Skeletal muscle tissue (tissue), 3 donors: ENCODE measurements at regions not wholly inside any gene's neighbourhood (a gene's known extent, or its start where the extent isn't known, plus 50 kb on each side); places are given as distances from the start of the nearest gene placed in this dataset.

Experiments used
- H3K27ac ChIP-seq: one replicate; pipeline ENCODE4 v1.7.0; 2013; ENCODE audit warnings: mild to moderate bottlenecking, low read depth, low read length, inconsistent platforms
- H3K27me3 ChIP-seq, 3 donors: one replicate each; pipeline ENCODE4 v1.7.0; 2013; ENCODE audit warnings: low read length in 3 of 3; ENCODE audit not compliant: control insufficient read depth in 3 of 3, insufficient read depth in 3 of 3
- H3K36me3 ChIP-seq, 3 donors: one replicate each; pipeline ENCODE4 v1.7.0; 2013; ENCODE audit warnings: low read length in 3 of 3; ENCODE audit not compliant: control insufficient read depth in 3 of 3, insufficient read depth in 3 of 3
- H3K4me1 ChIP-seq, 3 donors: one replicate each; pipeline ENCODE4 v1.7.0; 2013; ENCODE audit warnings: low read length in 3 of 3, mild to moderate bottlenecking in 3 of 3; ENCODE audit not compliant: control insufficient read depth in 3 of 3, insufficient read depth in 3 of 3
- H3K4me3 ChIP-seq, 3 donors: one replicate each; pipeline ENCODE4 v1.7.0; 2013; ENCODE audit warnings: low read length in 3 of 3
- H3K9ac ChIP-seq, 3 donors: one replicate each; pipeline ENCODE4 v1.7.0; 2013; ENCODE audit warnings: low read length in 3 of 3, mild to moderate bottlenecking in 3 of 3, moderate library complexity in 2 of 3, low read depth in 1 of 3
- H3K9me3 ChIP-seq, 3 donors: one replicate each; pipeline ENCODE4 v1.7.0; 2013; ENCODE audit warnings: low read length in 3 of 3; ENCODE audit not compliant: control insufficient read depth in 3 of 3
- donor health status: Osteomylitis.

- Histone ChIP-seq H3K9me3 (no peaks in the 10 kb centered on the region), H3K4me3 (no peak overlapping the region), H3K9ac (no peak overlapping the region), H3K4me1 (no peaks in the 10 kb centered on the region), H3K27me3 (peaks cover 0 to 3% (median 0%) of the 10 kb centered on the region in 3 donors), H3K36me3 (no peaks in the 10 kb centered on the region), H3K27ac (no peak overlapping the region)
Measured at GRCh38 chr6:129967427-129967826, 51.0 kb upstream of the L3MBTL3 start.

DNA sequence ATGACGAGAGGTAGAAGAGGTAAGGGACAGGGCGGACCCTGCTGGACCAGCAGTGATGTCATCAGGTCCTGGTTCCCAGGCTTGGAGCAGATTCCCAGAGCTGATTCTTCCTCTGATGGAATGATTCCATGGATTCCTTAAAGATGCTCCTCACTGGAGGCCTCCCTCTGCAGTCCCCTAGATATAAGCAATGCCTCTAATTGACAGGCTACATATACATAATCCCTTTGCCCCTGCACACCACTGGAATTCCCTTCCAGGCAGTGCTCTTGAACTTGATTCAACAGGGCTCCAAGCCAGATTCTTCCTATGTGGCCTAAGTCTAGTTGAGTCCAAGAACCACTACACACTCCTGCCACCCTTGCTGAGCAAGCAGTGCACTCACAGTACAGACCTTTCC is 52.3 kb upstream of the L3MBTL3 start:
- Histone ChIP-seq H3K27me3 (peaks cover 0 to 3% (median 0%) of the 10 kb centered on the region in 3 donors), H3K9me3 (no peaks in the 10 kb centered on the region), H3K9ac (no peak overlapping the region), H3K4me1 (no peaks in the 10 kb centered on the region), H3K27ac (no peak overlapping the region), H3K36me3 (no peaks in the 10 kb centered on the region), H3K4me3 (no peak overlapping the region)

- H3K9me3 ChIP-seq = no peaks in the 10 kb centered on the region
- H3K4me1 ChIP-seq = no peaks in the 10 kb centered on the region
- H3K36me3 ChIP-seq = no peaks in the 10 kb centered on the region
- peaks cover 0 to 3% (median 0%) of the 10 kb centered on the region in 3 donors for H3K27me3 ChIP-seq
- H3K27ac ChIP-seq = no peak overlapping the region
- no peak overlapping the region for H3K9ac ChIP-seq
- no peak overlapping the region for H3K4me3 ChIP-seq
Measured at GRCh38 chr6:129965096-129965495, 53.3 kb upstream of the L3MBTL3 start.

GRCh38 chr6:129959358-129959930 is 58.9 kb upstream of the L3MBTL3 start:
- Histone ChIP-seq H3K4me3 (no peak overlapping the region), H3K4me1 (no peaks in the 10 kb centered on the region), H3K36me3 (no peaks in the 10 kb centered on the region), H3K27me3 (peaks cover 0 to 2% (median 0%) of the 10 kb centered on the region in 3 donors), H3K9ac (no peak overlapping the region), H3K27ac (no peak overlapping the region), H3K9me3 (no peaks in the 10 kb centered on the region)

GRCh38 chr6:129957941-129958898 is 60.2 kb upstream of the L3MBTL3 start:
- Histone ChIP-seq H3K4me1 (no peaks in the 10 kb centered on the region), H3K4me3 (no peak overlapping the region), H3K27me3 (no peaks in the 10 kb centered on the region)

GRCh38 chr6:129955584-129955983 is 62.8 kb upstream of the L3MBTL3 start:
- H3K4me3 ChIP-seq = no peak overlapping the region
- H3K9ac ChIP-seq = no peak overlapping the region
- H3K27ac ChIP-seq = no peak overlapping the region
- no peaks in the 10 kb centered on the region for H3K4me1 ChIP-seq
- no peaks in the 10 kb centered on the region for H3K27me3 ChIP-seq
- no peaks in the 10 kb centered on the region for H3K9me3 ChIP-seq
- no peaks in the 10 kb centered on the region for H3K36me3 ChIP-seq

More at GRCh38 chr6:129957941-129958898, 60.2 kb upstream of the L3MBTL3 start:
- H3K27ac ChIP-seq = no peak overlapping the region
- no peak overlapping the region for H3K9ac ChIP-seq
- no peaks in the 10 kb centered on the region for H3K9me3 ChIP-seq
- H3K36me3 ChIP-seq = no peaks in the 10 kb centered on the region

DNA sequence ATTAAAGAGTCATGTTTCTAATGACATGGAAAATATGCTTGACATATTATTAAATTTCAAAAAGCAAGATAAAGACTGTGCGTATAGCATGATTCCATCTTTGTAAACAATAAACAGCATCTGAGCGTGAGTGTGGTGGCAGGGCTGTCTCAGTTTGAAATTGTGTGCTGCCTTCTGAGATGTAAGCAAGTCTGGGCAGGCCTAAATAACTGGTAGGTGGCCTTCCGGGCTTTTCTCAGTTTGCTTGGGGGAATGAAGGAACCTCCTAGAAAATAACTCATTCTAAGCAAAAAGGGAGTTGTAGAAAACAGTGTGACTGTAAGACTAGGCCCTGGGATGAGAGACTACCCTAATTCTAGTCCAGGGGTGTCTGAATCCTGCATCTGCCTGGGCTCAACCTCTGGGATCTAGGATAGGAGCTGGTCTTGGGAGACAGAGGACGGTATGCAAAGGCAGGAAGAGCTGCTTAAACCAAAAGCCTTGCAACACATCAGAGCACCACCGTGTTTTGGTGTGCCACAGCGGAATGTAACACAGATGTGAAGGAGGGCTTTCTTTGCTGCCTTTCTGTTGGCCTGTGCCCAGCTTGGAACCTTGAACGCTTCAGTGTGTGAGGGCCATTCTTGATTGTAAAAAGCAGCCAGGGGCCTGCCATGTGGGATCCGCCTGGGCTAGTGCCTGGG is 63.5 kb upstream of the L3MBTL3 start:
- no peaks in the 10 kb centered on the region for H3K9me3 ChIP-seq

GRCh38 chr6:129947797-129948196 is 70.6 kb upstream of the L3MBTL3 start:
- H3K27ac ChIP-seq = no peak overlapping the region
- H3K4me3 ChIP-seq = no peak overlapping the region
- H3K36me3 ChIP-seq = no peaks in the 10 kb centered on the region
- no peaks in the 10 kb centered on the region for H3K4me1 ChIP-seq
- no peak overlapping the region for H3K9ac ChIP-seq
- H3K9me3 ChIP-seq = no peaks in the 10 kb centered on the region
- H3K27me3 ChIP-seq = no peaks in the 10 kb centered on the region

More for the DNA sequence above, 63.5 kb upstream of the L3MBTL3 start:
- no peaks in the 10 kb centered on the region for H3K4me1 ChIP-seq
- no peaks in the 10 kb centered on the region for H3K27me3 ChIP-seq
- H3K9ac ChIP-seq = no peak overlapping the region
- H3K27ac ChIP-seq = no peak overlapping the region
- no peaks in the 10 kb centered on the region for H3K36me3 ChIP-seq
- no peak overlapping the region for H3K4me3 ChIP-seq

GRCh38 chr6:129946439-129947140 is 71.8 kb upstream of the L3MBTL3 start:
- H3K27ac ChIP-seq = no peak overlapping the region
- H3K4me3 ChIP-seq = no peak overlapping the region
- no peaks in the 10 kb centered on the region for H3K4me1 ChIP-seq
- H3K27me3 ChIP-seq = no peaks in the 10 kb centered on the region
- no peaks in the 10 kb centered on the region for H3K9me3 ChIP-seq
- no peak overlapping the region for H3K9ac ChIP-seq
- no peaks in the 10 kb centered on the region for H3K36me3 ChIP-seq
